Ovary (tissue), 7 donors: ENCODE measurements at regions not wholly inside any gene's neighbourhood (a gene's known extent, or its start where the extent isn't known, plus 50 kb on each side); places are given as distances from the start of the nearest gene placed in this dataset.

Source experiments
- DNase-seq, 5 donors: peaks; one replicate each; pipeline ENCODE4 v3.0.0-alpha.2; 2019 to 2020
- H3K27ac ChIP-seq, 2 donors: fragments of 200-600 bp; one replicate each; pipeline versions ENCODE4 v1.5.1 to v1.8.0; 2019 to 2022
- H3K27me3 ChIP-seq: fragments of 200-600 bp; one replicate; pipeline ENCODE4 v1.8.0; 2022
- H3K36me3 ChIP-seq: fragments of 200-600 bp; sonication (generic); one replicate; pipeline ENCODE4 v1.5.1; 2019
- H3K4me1 ChIP-seq: one replicate; pipeline ENCODE4 v1.8.1; 2013; ENCODE audit warnings: mild to moderate bottlenecking, moderate library complexity; ENCODE audit not compliant: insufficient read depth
- H3K4me3 ChIP-seq: fragments of 200-600 bp; sonication (generic); one replicate; pipeline ENCODE4 v1.5.1; 2017
- H3K9me3 ChIP-seq, 2 donors: fragments of 200-600 bp in 1 of 2; sonication (generic) in 1 of 2; one replicate each; pipeline versions ENCODE4 v1.5.1 to v1.8.1; 2013 to 2019; ENCODE audit warnings: mild to moderate bottlenecking in 1 of 2, moderate library complexity in 1 of 2
- CTCF ChIP-seq, 3 donors: fragments of 450-650 bp in 2 of 3; fragments of 200-600 bp in 1 of 3; IDR thresholded peaks; one replicate each; pipeline versions ENCODE4 v1.5.1 to v1.8.0; 2016 to 2022; ENCODE audit warnings: antibody characterized with exemption in 3 of 3, mild to moderate bottlenecking in 1 of 3
- EP300 ChIP-seq: sonication (generic); formaldehyde crosslinking; IDR thresholded peaks from one replicate; pipeline ENCODE4 v1.6.1; 2017; ENCODE audit warnings: antibody characterized with exemption
- POLR2A ChIP-seq: fragments of 450-650 bp; IDR thresholded peaks from one replicate; pipeline ENCODE4 v1.6.1; 2017; ENCODE audit warnings: antibody characterized with exemption, mild to moderate bottlenecking, moderate library complexity
- WGBS, 3 donors: extraction: QIAGEN DNeasy Blood & Tissue Kit in 1 of 3; methylation state at CpG; one replicate each; pipeline versions ENCODE4 v1.1.5 to v1.1.7; 2013 to 2017; 5-methylcytosine and 5-hydroxymethylcytosine counted together
- intact Hi-C, 4 donors: fragments of 100-400 bp; cut with DNase I; formaldehyde crosslinking; loops; one replicate each; pipeline versions ENCODE4 v1.11.0 to v1.15.1; 2022 to 2023
- donor health status: DM: no; HTN: no; CAD: no; lungs with moderate emphysema.
- donor health status: DM: no; HTN: no; CAD: no.
- donor health status: Bipolar disorder and iron deficiency.
- donor health status: DM: no; HTN: no; CAD: no.
- donor health status: DM: yes; HTN: yes; CAD: no.

- H3K4me3 ChIP-seq: no peak overlapping the region
- intact Hi-C loops: no loop called here
- H3K4me1 ChIP-seq: no peaks in the 10 kb centered on the region
- H3K9me3 ChIP-seq: no peaks in the 10 kb centered on the region
- TF ChIP-seq EP300 (no peak), POLR2A (no peak), CTCF (IDR thresholded peaks at IDR 0.05) (no peak)
- H3K27me3 ChIP-seq: no peaks in the 10 kb centered on the region
- DNase-seq: no peak
- no peak overlapping the region for H3K27ac ChIP-seq
- H3K36me3 ChIP-seq: no peaks in the 10 kb centered on the region
- 90 to 93% (median 90%) methylated on average over 1 of the region's 1 CpG for WGBS, 3 donors
Measured at GRCh38 chr1:199054694-199055093, 415.9 kb downstream of the PTPRC start.

- intact Hi-C loops: no loop called here
- Histone ChIP-seq H3K27ac (no peak overlapping the region), H3K9me3 (no peaks in the 10 kb centered on the region), H3K4me3 (no peak overlapping the region), H3K36me3 (no peaks in the 10 kb centered on the region), H3K27me3 (no peaks in the 10 kb centered on the region), H3K4me1 (no peaks in the 10 kb centered on the region)
- 56 to 88% (median 86%) methylated on average over 1 of the region's 1 CpG for WGBS, 3 donors
- DNase-seq: no peak
- TF ChIP-seq EP300: no peak
- no peak for TF ChIP-seq CTCF (IDR thresholded peaks at IDR 0.05)
- no peak for TF ChIP-seq POLR2A
Measured at GRCh38 chr1:199057322-199057721, 418.5 kb downstream of the PTPRC start.

GRCh38 chr1:199058281-199058680 is 419.4 kb downstream of the PTPRC start:
- TF ChIP-seq CTCF (IDR thresholded peaks at IDR 0.05): no peak
- TF ChIP-seq POLR2A: no peak
- TF ChIP-seq EP300: no peak
- H3K27ac ChIP-seq: no peak overlapping the region
- DNase-seq: no peak
- no peaks in the 10 kb centered on the region for H3K36me3 ChIP-seq
- no peaks in the 10 kb centered on the region for H3K4me1 ChIP-seq
- H3K4me3 ChIP-seq: no peak overlapping the region
- H3K27me3 ChIP-seq: no peaks in the 10 kb centered on the region
- 66 to 70% (median 68%) methylated on average over 4 of the region's 4 CpGs for WGBS, 3 donors
- intact Hi-C loops: no loop called here
- no peaks in the 10 kb centered on the region for H3K9me3 ChIP-seq

- Histone ChIP-seq H3K4me1 (no peaks in the 10 kb centered on the region), H3K9me3 (no peaks in the 10 kb centered on the region), H3K27me3 (no peaks in the 10 kb centered on the region), H3K27ac (no peak overlapping the region), H3K36me3 (no peaks in the 10 kb centered on the region), H3K4me3 (no peak overlapping the region)
- no peak for TF ChIP-seq CTCF (IDR thresholded peaks at IDR 0.05)
- no peak for TF ChIP-seq EP300
- TF ChIP-seq POLR2A: no peak
- intact Hi-C loops: no loop called here
- WGBS, 3 donors: 89 to 98% (median 90%) methylated on average over 1 of the region's 1 CpG
- DNase-seq: no peak
Measured at GRCh38 chr1:199064971-199065370, 426.1 kb downstream of the PTPRC start.

- WGBS, 3 donors: 34 to 60% (median 54%) methylated on average over 2 of the region's 2 CpGs
- intact Hi-C loops: no loop called here
Measured at GRCh38 chr1:199067483-199067882, 428.6 kb downstream of the PTPRC start.

More at GRCh38 chr1:199067483-199067882, 428.6 kb downstream of the PTPRC start:
- no peaks in the 10 kb centered on the region for H3K27me3 ChIP-seq
- no peaks in the 10 kb centered on the region for H3K4me1 ChIP-seq
- TF ChIP-seq EP300 (no peak), CTCF (IDR thresholded peaks at IDR 0.05) (no peak), POLR2A (no peak)
- no peaks in the 10 kb centered on the region for H3K9me3 ChIP-seq
- DNase-seq: no peak
- no peak overlapping the region for H3K27ac ChIP-seq
- no peak overlapping the region for H3K4me3 ChIP-seq
- H3K36me3 ChIP-seq: no peaks in the 10 kb centered on the region
